HG03575 (cell line): ENCODE measurements at regions not wholly inside any gene's neighbourhood (a gene's known extent, or its start where the extent isn't known, plus 50 kb on each side); places are given as distances from the start of the nearest gene placed in this dataset.

Source experiments
- ATAC-seq: cut with Tn5 transposase; IDR thresholded peaks from one replicate; pipeline ENCODE4 v1.9.1; 2021; ENCODE audit not compliant: unreplicated experiment, insufficient number of reproducible peaks, low FRiP score; ENCODE audit errors: extremely low read depth

DNA sequence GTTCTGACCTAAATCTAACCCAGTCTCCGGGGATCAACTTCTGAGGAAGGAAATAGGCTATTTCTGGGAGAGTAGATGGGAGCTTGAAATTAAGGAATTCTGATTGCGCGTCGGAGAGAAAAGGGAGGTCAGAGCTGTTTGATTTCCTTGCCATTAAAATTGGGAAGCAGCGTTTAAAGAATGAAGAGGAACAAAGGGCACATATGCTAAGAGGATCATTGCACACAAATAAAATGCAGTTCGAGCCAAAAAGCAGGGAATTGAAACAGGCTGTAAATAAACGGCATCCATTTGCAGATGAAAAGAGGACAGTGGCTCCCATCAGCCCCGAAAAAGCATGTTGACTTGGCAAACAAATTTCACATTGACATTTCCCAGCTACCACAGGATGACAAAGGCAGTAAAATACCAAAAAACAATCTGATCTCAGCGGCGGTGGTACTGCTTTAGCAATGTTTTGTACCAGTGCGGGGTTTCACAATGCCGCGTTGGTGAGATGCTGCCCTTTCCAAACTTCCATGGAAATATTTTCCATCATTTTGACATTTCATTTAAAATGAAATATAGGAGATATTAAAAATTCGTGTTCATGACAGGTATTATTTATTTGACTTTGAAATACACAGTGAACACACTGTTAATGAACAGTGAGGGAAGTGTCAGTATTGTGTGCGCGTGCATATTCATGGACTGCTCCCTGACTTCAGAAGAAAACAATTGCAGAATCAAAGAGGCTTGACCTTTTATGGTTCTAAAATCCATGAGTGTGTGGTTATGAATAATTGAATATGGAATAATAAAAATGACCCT is 108.8 kb downstream of the SQOR start:
- no peak for ATAC-seq

DNA sequence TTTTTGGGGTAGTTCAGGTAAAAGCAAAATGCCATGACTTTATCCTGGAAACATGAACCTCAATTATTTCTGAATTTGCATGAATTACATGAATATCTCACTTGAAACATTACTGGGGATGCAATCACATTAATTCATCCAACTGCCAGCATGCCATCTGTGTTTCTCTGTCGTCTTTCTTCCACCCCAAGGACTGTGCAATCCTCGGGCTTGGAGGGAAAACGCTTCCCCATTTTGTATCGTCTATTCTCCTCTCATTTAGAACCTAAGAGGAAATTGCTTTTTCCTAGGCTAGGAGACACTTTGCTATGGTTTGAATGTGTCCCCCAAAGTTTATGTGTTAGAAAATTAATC is 109.4 kb downstream of the SQOR start:
- no peak for ATAC-seq

DNA sequence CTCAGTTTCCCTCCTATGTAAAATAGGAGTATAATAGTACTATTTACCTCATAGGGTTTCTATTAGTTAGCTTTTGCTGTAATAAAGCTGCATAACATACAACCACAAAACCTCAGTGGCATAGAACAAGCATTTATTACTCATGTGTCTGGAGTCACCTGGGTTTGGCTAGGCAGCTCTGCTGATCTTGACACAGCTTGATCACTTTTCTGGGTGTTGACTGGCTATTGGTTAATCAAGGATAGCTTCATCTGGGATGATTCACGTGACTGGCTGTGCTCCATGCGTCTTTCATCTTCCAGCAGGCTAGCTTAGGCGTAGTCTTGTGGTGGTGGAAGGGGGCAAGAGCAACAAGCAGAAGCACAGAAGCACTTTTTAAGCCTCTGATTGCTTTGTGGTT is 112.6 kb downstream of the SQOR start:
- ATAC-seq: no peak

DNA sequence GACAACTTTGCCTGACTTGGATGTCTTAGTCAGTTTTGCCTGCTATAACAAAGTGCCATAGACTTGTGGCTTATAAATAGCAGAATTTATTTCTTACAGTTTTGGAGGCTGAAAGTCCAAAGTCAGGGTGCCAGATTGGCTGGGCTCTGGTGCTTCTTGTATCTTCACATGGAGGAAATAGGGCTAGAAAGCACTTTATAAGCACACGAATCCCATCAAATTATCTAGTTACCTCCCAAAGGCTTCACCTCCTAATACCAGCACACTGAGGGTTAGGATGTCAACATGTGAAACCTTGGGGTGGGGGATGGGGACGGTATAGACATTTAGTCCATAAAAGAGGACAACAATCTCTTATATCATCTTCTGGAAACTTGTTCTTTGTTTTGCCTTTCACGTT is 116.8 kb downstream of the SQOR start:
- ATAC-seq: no peak

DNA sequence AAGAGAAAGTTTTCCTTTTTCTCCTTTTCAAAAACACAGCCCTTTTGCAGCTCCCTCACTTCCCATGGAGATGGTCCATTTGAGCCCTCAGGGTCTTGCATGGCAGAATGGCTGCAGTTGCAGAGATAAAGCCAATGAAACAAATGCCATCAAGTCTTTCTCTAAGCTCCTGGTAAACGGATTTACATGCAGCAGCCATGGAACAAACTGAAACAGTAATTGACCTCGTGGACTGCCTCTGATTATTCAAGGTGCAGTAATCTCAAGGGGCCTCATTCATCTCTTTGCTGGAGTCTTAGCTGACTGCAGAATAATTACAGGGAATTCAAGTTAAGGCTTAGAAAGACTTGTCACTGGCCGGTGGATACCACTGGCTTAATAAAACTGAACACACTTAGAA is 125.1 kb downstream of the SQOR start:
- ATAC-seq: no peak

DNA sequence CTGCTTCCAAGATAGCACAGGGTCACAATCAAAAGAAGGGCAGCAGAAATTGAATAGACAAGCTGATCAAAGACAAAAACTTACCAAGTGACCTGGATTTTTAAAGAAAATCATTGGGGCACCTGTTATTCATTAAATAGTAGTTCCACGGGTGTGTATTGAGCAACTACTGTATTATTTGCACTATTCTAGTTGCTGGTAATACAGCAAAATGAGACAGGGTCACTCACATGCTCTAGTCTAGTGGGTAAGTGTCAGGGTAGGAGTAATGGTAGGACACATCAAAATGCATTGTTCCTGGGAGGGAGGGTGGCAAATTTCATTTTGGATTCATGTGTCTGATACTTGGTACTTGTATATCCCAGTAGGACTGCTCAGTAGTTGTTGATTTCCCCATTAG is 127.9 kb downstream of the SQOR start:
- ATAC-seq: no peak

DNA sequence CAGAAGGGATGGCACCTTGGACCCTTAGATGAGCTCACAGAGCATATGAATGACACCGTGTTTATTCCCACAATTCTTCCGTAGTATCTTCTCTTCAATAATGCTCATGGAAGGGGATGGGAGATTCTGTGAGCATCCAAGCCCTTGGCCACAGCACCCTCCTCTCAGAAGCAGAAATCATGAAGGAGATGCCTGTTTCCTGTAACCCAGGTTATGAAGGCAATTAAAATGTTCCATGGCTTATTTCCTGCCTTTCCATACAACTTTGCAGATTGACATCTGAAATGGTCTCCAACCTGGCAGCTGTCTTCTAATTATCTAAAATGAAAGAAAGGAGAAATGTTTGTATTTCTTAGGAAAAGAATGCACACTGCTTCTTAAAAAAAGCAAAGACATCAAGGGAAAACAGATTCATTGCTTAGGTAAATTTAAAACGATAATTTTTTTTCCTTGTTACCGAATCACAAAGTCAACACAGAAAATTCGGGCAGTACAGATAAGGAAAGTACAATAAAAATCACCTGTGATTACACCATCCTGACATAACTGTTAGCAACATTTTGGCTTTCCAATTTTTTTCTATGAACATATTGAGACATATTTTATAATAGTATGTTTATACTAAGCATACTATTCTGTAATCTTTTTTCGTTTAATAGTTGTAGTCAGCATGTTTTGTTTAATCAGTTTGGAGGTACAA is 128.5 kb downstream of the SQOR start:
- ATAC-seq: no peak

DNA sequence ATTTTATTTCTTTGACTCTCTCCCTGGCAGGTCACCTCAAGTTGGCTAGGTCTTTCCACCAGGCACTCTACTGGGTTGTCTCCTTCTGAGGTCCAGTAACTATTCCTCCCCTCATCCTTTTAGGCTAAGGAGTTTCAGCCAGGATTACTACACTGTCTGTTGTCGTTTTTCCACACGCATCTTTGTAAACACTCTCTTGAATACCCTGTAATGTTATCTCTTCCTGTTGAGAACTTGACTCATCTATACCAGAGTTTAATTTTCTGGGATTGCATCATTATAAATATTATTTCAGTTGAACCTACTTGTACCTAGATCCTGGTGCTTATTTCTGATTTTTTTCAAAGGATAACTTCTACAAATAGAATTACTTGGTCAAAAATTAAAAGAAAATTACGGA is 138.3 kb downstream of the SQOR start:
- no peak for ATAC-seq

DNA sequence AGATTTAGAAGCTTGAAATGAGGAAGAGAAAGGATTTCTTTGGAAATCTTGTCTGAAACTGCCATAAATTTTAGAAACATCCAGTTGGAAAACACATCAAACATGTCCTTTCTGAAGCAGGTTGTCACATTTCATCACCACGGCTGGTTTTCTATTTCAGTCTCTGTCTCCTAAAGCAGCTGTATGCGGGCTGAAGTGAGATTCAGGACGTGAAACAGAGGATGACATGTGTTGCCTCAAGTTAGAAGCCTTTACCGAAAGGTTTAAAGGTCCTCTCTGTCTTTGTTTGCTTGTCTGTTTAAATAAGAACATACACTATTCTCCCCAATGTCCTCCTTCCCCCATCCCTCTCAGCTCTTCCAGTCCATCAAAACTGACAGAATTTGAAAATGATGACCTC is 141.9 kb downstream of the SQOR start:
- ATAC-seq: no peak

DNA sequence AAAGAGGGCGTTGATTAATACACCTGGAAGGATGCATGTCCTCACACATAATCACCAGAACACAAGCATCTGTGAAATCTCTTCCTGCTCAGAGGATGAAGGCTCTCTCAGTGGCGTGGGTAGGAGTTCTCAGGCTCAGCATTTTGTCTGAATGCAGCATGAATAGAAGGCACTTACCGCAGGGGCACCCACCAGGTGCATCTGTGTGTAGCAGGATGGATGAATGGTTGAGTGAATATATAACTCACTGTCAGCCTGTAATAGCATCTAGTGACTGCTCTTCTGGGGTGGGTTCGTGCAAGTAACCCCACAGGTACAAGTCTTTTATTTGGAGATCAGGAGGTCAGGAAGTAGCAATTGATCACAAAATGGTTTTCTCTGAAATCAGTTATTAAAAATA is 143.0 kb downstream of the SQOR start:
- ATAC-seq: no peak

DNA sequence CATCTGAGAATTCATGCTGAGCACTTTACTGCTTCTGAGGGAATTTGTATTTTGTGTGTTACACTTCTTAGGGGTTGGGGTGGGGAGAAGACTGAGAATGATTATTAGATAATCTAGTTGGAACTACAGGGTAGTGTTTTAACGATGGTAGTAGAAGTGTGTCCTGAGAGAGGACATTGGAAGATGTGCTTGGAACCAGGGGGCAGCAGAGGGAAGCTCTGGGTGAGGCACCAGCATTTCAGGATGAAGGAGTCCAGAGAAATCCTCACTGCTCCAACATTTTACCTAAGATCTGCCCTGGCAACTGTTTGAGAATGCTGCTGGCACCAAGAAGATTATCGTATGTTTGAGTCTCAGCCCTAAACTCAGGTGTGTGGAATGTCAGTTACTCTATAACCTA is 145.5 kb downstream of the SQOR start:
- ATAC-seq: no peak

DNA sequence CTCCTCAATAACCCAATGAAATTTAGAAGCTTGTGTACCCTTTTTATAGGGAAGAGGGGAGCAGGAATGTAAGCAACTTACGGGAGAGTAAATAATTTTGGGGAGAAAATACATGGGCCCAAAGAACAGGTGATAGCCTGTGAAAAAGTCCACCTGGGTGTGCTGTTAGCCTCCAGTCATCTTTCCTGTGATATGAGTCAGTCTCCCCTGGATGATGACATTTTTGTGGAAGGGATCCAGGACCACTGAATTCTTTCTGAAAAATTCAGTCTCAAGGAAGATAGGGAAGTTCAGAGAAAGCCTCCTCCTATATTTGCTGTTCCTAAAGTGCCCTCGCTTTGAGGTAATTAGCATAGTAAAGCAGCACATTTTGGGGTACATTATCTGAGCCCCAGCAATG is 149.8 kb downstream of the SQOR start:
- ATAC-seq: no peak

DNA sequence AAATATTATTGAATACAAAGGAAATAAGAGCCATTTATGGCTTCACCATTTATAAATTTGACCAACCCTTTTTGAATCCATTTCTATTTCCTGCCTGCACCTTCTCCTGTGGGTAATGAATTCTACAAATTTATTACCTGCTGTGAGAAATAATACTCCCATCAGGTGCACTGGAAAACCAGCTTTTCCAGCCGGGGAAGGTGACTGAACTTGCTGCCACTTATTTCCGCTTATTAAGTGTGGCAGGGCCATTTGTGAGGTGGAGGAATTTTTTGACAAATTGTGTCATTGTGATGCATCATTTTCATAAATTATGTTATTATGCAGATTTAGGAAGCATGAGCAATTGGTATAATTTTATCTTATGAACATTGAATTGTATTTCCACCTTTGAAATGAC is 151.1 kb downstream of the SQOR start:
- ATAC-seq: no peak

DNA sequence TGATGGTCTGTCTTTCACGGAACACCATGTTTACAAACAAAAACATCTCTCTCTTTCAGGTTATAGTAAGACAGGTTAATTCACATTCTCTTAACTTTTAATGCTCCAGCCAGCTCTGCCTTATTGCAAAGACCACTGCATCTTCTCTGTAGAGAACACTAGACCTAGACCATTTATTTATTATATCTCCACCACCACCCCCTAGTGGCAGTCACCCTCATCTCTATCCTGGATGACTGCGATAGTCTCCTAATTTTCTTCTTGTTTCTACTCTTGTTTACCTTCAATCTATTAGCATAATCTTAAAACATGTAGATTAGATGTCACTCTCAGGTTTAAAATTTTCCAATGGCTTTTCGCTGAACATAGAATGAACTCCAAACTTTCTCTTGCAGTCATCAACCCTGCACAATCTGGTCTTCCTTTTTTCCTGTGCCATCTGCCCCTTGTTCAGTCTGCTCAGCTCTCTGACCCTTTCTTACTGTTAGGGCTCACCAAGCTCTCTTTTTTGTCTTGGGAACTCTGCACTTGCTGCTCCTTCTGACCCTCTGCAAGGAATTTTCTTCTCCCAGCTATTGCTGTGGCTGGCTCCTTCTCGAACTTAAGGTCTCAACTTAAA is 155.6 kb downstream of the SQOR start:
- ATAC-seq: no peak

DNA sequence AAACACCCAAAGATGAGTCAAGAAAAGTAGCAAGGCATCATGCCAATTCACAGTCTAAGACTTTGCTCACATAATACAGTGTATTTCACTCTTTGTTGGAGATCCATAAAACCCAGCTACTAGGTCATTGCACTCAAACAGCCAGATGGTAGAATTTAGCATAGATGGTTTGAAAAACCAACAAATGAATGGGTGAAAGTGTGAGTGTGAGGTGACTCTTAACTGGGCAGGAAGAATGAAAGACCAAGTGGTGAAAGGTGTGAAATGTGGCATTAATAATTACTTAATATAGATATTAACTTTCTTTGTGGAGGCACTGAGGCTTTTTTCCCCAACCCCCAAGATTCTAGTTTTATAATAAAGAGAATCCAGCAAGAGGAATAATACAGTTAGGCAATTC is 159.5 kb downstream of the SQOR start:
- no peak for ATAC-seq

DNA sequence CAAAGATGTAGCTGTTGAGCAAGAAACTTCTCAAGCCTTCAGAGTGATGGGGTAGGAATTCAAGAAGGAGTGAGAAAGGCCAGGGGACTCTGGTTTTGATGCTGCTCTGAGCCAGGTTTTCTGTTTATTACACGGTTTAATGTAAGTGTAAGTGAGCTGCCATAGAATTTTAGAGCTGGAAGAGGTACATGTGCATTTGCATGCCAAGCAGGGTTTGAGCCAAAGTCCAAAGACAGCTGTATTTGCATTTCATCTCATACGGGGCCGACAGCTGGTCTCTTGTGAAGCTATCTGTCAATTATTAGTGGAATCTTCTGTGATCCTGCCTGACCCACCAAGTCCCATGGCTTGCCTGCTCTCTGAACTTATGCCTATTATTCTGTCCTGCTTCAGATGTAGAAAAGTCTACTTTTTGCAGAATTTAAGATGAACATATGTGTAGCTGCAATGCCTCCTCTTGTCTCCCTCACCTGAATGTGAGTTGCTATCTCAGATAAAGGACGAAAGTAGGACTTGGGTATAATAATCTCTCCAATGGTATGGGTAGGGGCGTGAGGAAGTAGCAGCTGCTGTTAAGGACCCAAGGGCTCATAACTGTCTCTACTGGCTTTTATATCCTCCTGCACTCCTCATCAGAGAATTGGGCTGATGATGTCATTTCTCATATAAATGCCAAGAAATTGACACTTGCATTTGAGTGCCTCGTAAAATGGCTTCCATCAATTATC is 160.0 kb downstream of the SQOR start:
- ATAC-seq: no peak

DNA sequence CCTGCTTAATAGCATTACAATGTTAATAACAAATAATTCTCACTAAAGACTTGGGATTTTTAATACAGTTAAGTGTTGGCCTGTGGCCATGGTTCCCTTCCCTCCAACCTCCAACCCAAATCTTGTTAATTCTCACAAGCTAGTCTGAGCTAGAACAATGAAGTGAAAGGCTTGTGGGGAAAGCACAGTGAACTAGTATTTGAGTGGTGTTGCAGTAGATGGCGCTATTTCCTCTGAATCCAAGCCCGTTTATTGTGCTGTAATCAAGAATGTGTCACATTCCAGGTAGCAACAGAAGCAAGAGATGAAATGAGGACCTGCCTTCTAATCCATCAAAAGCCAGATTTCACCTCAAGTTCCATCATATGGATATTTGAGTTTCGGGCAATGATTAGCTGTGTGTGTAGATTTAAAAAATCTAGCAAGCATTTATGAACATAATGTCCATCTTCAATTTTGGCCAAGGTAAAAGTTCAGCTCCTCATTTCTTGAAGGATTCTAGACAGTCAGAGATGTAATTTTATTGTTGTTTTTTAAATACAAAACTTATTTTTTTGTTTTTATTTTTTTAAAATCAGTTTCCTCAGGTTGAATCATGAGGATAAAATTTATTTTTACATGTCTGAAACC is 160.7 kb downstream of the SQOR start:
- ATAC-seq: no peak

DNA sequence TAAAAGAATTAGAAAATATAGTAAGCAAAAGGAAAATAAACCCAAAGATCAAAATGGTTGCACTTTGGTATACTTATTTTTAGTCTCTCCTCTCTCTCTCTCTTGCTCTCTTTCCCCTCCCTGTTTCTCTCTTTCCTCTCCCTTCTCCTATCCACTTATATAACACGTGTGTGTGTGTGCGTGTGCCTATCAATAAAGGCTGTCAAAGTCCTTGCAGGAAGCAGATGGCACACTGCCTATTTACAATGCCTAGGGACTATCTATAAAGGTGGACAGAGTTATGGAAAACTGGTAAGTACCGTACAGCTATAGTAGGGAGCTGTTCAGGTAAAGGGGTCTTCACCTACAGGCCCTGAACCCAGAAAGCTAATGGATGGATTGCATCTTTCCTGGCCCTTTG is 161.6 kb downstream of the SQOR start:
- ATAC-seq: no peak

DNA sequence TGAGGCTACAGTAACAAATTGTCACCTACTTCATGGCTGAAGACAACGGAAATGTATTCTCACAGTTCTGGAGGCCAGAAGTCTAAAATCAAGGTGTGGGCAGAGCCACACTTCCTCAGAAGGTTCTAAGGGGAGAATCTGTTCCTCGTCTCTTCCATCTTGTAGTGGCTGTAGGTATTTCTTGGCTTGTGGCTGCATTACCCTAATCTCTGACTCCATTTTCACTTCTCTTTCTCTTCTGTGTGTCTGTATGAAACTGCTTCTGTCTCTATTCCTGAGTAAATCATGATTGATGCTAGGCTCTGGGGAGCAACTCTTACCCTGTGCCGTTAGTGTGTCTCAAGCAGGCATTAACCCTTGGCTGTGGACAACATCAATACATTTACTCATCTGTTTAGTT is 164.7 kb downstream of the SQOR start:
- no peak for ATAC-seq
